GM12875 (cell line): ENCODE measurements at regions not wholly inside any gene's neighbourhood (a gene's known extent, or its start where the extent isn't known, plus 50 kb on each side); places are given as distances from the start of the nearest gene placed in this dataset.

Source experiments
- H3K4me3 ChIP-seq: one replicate; pipeline ENCODE4 v1.5.1; 2011; ENCODE audit warnings: low read depth, low read length, control low read depth
- CTCF ChIP-seq: IDR thresholded peaks from 2 replicates; pipeline ENCODE4 v1.5.1; 2011; ENCODE audit warnings: low read depth, mild to moderate bottlenecking, control low read depth, inconsistent platforms, low read length, moderate library complexity, borderline replicate concordance; ENCODE audit not compliant: insufficient read depth

- no peak overlapping the region for H3K4me3 ChIP-seq
- TF ChIP-seq CTCF: no peak
Observed at GRCh38 chr5:89233462-89233861, 350.5 kb upstream of the MEF2C start.

- TF ChIP-seq CTCF: no peak
- H3K4me3 ChIP-seq: no peak overlapping the region
Observed at GRCh38 chr5:89232139-89232603, 349.2 kb upstream of the MEF2C start.

- no peak for TF ChIP-seq CTCF
- H3K4me3 ChIP-seq: no peak overlapping the region
Observed at GRCh38 chr5:89230178-89230577, 347.2 kb upstream of the MEF2C start.

GRCh38 chr5:89229331-89230070, 346.5 kb upstream of the MEF2C start:
- TF ChIP-seq CTCF: no peak
- H3K4me3 ChIP-seq: no peak overlapping the region

- H3K4me3 ChIP-seq: no peak overlapping the region
Observed at GRCh38 chr5:89228355-89228754, 345.4 kb upstream of the MEF2C start.

GRCh38 chr5:89218364-89218763, 335.4 kb upstream of the MEF2C start:
- H3K4me3 ChIP-seq: no peak overlapping the region
- TF ChIP-seq CTCF: no peak

More at GRCh38 chr5:89228355-89228754, 345.4 kb upstream of the MEF2C start:
- no peak for TF ChIP-seq CTCF

- no peak for TF ChIP-seq CTCF
- no peak overlapping the region for H3K4me3 ChIP-seq
Observed at GRCh38 chr5:89216606-89217005, 333.6 kb upstream of the MEF2C start.
